MM.1S (cell line): ENCODE measurements at regions not wholly inside any gene's neighbourhood (a gene's known extent, or its start where the extent isn't known, plus 50 kb on each side); places are given as distances from the start of the nearest gene placed in this dataset.

Experiments used
- CTCF ChIP-seq: fragments of 300-600 bp; sonication (generic); IDR thresholded peaks from 2 replicates; pipeline ENCODE4 v1.5.1; 2016; ENCODE audit warnings: antibody characterized with exemption, low read length, mixed read lengths
- EZH2 ChIP-seq: fragments of 300-600 bp; sonication (generic); optimal IDR thresholded peaks from 2 replicates; pipeline ENCODE3; 2017; ENCODE audit warnings: low read depth, mild to moderate bottlenecking, antibody characterized with exemption, low read length, mixed read lengths

GRCh38 chr7:112905413-112905812 lies 115.2 kb upstream of the TMEM168 start:
- TF ChIP-seq CTCF (no peak), EZH2 (no peak)
